ENCODE measurements at regions not wholly inside any gene's neighbourhood (a gene's known extent, or its start where the extent isn't known, plus 50 kb on each side); places are given as distances from the start of the nearest gene placed in this dataset.

DNA sequence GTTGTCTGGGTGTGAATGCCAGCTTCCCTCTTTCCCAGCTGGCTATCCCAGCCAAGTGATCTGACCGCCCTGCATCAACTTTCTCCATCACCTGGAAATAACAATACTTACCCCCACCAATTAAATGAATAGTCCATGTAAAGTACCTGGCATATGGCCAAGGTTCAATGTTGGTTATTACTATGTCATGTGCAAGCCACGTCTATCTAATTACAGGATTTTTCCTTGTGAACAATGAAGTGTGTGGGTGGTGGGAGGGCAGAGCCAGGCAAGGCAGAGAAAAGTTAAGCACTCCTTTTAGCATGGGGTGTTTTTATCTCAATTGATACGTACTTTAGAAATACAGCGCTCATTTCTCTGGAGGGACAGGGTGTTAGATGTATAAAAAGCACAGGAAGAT lies 121.1 kb downstream of the NHLRC3 start:
- H3K9me3 ChIP-seq, result no peaks in the 10 kb centered on the region
- no peak overlapping the region for H3K27ac ChIP-seq
- intact Hi-C loops (cut with DNase I), result no loop called here
- ATAC-seq, result no peak
- H3K36me3 ChIP-seq, result no peaks in the 10 kb centered on the region
- TF ChIP-seq, protein P1, sequence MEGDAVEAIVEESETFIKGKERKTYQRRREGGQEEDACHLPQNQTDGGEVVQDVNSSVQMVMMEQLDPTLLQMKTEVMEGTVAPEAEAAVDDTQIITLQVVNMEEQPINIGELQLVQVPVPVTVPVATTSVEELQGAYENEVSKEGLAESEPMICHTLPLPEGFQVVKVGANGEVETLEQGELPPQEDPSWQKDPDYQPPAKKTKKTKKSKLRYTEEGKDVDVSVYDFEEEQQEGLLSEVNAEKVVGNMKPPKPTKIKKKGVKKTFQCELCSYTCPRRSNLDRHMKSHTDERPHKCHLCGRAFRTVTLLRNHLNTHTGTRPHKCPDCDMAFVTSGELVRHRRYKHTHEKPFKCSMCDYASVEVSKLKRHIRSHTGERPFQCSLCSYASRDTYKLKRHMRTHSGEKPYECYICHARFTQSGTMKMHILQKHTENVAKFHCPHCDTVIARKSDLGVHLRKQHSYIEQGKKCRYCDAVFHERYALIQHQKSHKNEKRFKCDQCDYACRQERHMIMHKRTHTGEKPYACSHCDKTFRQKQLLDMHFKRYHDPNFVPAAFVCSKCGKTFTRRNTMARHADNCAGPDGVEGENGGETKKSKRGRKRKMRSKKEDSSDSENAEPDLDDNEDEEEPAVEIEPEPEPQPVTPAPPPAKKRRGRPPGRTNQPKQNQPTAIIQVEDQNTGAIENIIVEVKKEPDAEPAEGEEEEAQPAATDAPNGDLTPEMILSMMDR (IDR thresholded peaks at IDR 0.05), result no peak
- DNase-seq, result no peak
- H3K4me1 ChIP-seq, result no peaks in the 10 kb centered on the region
- H3K4me3 ChIP-seq, result no peak overlapping the region
- H3K27me3 ChIP-seq, result no peaks in the 10 kb centered on the region

DNA sequence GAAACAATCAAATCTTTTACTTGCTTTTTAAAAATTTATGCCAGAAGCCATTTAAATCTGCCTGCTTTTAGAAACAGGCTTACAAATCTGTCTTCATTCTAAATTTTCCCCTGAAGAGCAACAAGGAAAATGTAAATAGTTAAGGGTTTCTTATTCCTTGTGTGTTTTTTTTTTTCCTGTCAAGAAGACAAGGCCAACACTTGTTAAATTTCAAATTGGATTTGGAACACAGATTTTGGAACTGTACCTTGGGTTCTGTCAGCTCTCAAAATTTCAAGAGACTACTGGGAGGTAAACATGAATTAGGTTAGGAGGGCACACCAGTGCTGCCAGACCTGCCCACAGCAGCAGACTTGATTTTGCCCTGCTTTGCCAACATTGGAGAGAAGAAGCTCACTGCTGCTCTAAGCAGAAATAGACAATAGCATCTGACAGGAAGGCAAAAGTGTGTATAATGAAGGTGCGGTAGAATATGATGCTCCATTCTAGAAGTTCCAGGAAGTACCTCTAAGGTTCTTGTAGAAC lies 121.7 kb downstream of the NHLRC3 start:
- Histone ChIP-seq H3K9me3 (no peaks in the 10 kb centered on the region), H3K36me3 (no peaks in the 10 kb centered on the region)
- no peak for ATAC-seq

DNA sequence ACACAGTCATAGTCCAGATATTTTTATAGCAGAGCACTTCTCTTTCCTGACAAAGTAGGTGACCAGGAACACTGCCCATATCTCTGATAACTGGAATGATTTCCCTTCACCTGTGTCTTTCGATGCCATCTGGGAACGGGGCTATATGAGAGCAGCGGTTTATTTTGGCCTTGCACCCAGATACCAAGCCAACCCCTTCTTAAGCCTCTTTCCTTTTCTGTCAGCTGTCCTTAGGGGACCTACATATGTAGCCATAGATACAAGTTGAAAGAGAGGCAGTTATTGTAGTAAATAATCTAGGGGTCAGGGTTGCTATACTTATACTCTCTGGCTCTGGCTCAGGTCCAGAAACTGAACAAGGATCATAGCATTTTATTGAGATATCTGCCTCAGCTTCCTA lies 128.8 kb downstream of the NHLRC3 start:
- Histone ChIP-seq H3K27me3 (no peaks in the 10 kb centered on the region), H3K9me3 (no peaks in the 10 kb centered on the region), H3K27ac (no peak overlapping the region), H3K36me3 (no peaks in the 10 kb centered on the region), H3K4me1 (no peaks in the 10 kb centered on the region), H3K4me3 (no peak overlapping the region)
- DNase-seq (no peak), ATAC-seq (no peak)
- intact Hi-C loops (cut with DNase I), result no loop called here
- TF ChIP-seq, protein P1 (IDR thresholded peaks at IDR 0.05), result no peak

More for the DNA sequence above, 121.7 kb downstream of the NHLRC3 start:
- no peak overlapping the region for H3K27ac ChIP-seq
- DNase-seq, result no peak
- no peaks in the 10 kb centered on the region for H3K27me3 ChIP-seq
- TF ChIP-seq, protein P1 (IDR thresholded peaks at IDR 0.05), result no peak
- intact Hi-C loops (cut with DNase I), result no loop called here
- no peak overlapping the region for H3K4me3 ChIP-seq
- H3K4me1 ChIP-seq, result no peaks in the 10 kb centered on the region

DNA sequence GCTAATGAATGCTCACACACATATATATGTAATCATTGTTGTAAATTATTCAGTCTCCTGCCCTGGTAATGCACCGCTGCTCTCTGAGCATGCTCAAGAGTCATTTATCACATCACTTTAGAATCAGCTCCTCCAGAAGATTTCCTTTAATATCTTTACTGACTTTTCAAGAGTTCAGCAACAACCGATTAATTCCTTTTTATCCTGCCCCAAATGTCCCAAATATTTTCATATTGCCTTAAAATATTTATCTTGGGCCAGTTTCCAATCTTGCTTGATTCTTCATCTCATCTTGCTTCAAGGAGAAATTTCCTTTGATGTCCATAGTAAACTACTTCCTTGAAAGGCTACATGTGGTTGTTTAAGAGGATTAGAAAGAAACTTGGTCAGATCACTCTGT lies 132.5 kb downstream of the NHLRC3 start:
- H3K4me3 ChIP-seq, result no peak overlapping the region
- intact Hi-C loops (cut with DNase I), result no loop called here
- no peak for ATAC-seq
- H3K36me3 ChIP-seq, result no peaks in the 10 kb centered on the region
- no peaks in the 10 kb centered on the region for H3K4me1 ChIP-seq
- no peaks in the 10 kb centered on the region for H3K9me3 ChIP-seq
- no peaks in the 10 kb centered on the region for H3K27me3 ChIP-seq
- TF ChIP-seq, protein P1 (IDR thresholded peaks at IDR 0.05), result no peak
- DNase-seq, result no peak
- H3K27ac ChIP-seq, result no peak overlapping the region

DNA sequence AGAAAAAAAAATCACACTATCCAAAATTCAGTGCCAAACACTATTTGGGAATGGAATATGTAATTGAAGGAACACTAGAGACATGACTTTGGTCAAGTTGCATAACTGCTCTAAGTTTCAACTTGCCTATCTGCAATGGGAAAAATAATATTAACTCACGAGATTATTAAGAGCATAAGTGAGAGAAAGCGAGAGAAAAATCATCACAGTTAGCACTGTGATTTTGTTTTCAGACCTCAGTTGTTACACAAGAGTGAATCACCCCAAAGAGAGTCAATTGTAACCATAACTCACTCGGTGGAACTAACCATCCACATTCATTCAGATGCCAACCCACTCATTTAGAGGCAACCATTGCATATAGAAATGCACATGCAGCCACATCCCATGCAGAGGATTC lies 147.1 kb downstream of the NHLRC3 start:
- intact Hi-C loops (cut with DNase I), result no loop called here

More for the DNA sequence above, 147.1 kb downstream of the NHLRC3 start:
- H3K9me3 ChIP-seq, result no peaks in the 10 kb centered on the region
- no peaks in the 10 kb centered on the region for H3K36me3 ChIP-seq
- no peak overlapping the region for H3K27ac ChIP-seq
- no peak overlapping the region for H3K4me3 ChIP-seq
- DNase-seq (no peak), ATAC-seq (no peak)
- H3K4me1 ChIP-seq, result peaks cover 0 to 3% of the 10 kb centered on the region in 2 donors
- TF ChIP-seq, protein P1 (IDR thresholded peaks at IDR 0.05), result no peak
- H3K27me3 ChIP-seq, result no peaks in the 10 kb centered on the region
